ENCODE measurements at regions not wholly inside any gene's neighbourhood (a gene's known extent, or its start where the extent isn't known, plus 50 kb on each side); places are given as distances from the start of the nearest gene placed in this dataset.

- TF ChIP-seq, protein P1, sequence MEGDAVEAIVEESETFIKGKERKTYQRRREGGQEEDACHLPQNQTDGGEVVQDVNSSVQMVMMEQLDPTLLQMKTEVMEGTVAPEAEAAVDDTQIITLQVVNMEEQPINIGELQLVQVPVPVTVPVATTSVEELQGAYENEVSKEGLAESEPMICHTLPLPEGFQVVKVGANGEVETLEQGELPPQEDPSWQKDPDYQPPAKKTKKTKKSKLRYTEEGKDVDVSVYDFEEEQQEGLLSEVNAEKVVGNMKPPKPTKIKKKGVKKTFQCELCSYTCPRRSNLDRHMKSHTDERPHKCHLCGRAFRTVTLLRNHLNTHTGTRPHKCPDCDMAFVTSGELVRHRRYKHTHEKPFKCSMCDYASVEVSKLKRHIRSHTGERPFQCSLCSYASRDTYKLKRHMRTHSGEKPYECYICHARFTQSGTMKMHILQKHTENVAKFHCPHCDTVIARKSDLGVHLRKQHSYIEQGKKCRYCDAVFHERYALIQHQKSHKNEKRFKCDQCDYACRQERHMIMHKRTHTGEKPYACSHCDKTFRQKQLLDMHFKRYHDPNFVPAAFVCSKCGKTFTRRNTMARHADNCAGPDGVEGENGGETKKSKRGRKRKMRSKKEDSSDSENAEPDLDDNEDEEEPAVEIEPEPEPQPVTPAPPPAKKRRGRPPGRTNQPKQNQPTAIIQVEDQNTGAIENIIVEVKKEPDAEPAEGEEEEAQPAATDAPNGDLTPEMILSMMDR (IDR thresholded peaks at IDR 0.05; ENCODE audit: low read depth, low read length): no peak
- TF ChIP-seq POLR2A (IDR thresholded peaks at IDR 0.05; ENCODE audit: extremely low read depth, insufficient read length) (no peak), MAX (IDR thresholded peaks at IDR 0.05; ENCODE audit: low read depth, low read length) (no peak)
Observed at GRCh38 chr12:14243941-14244340, 121.5 kb upstream of the ATF7IP start.
